PC-3 (cell line): ENCODE measurements at regions not wholly inside any gene's neighbourhood (a gene's known extent, or its start where the extent isn't known, plus 50 kb on each side); places are given as distances from the start of the nearest gene placed in this dataset.

Experiments
- ATAC-seq: fragments of 200-7000 bp; cut with Tn5 transposase; 2 replicates; pipeline ENCODE4 v1.9.1; 2020; ENCODE audit warnings: mild to moderate bottlenecking, moderate library complexity
- BruUV-seq: library from RNA; stranded (reverse); fragments of 400-500 nt; replicated peaks from 2 replicates; lab custom pipeline; 2021; lab: Mats Ljungman, UMichigan
- CTCF ChIA-PET: fragments of 300-600 bp; sonication (Branson Sonifier 250); formaldehyde crosslinking; loops from one replicate; lab custom pipeline; 2022; ENCODE audit warnings: antibody characterized with exemption; lab: Charles Lee
- POLR2A ChIA-PET: fragments of 300-600 bp; sonication (Branson Sonifier 250); formaldehyde crosslinking; loops from one replicate; lab custom pipeline; 2022; ENCODE audit warnings: antibody characterized with exemption; ENCODE audit not compliant: unreplicated experiment; lab: Charles Lee
- DNase-seq: peaks from one replicate; pipeline ENCODE4 v3.0.0-alpha.2; 2015
- H2AFZ ChIP-seq: fragments of 300-600 bp; sonication (generic); 2 replicates; pipeline ENCODE4 v1.6.0; 2016; ENCODE audit warnings: antibody characterized with exemption, low read length
- H3F3A ChIP-seq: fragments of 300-600 bp; sonication (generic); one replicate; pipeline ENCODE4 v1.6.0; 2017; ENCODE audit warnings: antibody characterized with exemption, low read length, control low read depth, mild to moderate bottlenecking; ENCODE audit not compliant: unreplicated experiment
- H3K27ac ChIP-seq: fragments of 300-600 bp; sonication (generic); 2 replicates; pipeline ENCODE4 v1.5.1; 2016; ENCODE audit warnings: mild to moderate bottlenecking, low read length
- H3K27me3 ChIP-seq: fragments of 300-600 bp; sonication (generic); 2 replicates; pipeline ENCODE4 v1.6.1; 2016; ENCODE audit warnings: low read length, mixed read lengths
- H3K36me3 ChIP-seq: fragments of 300-600 bp; sonication (generic); 2 replicates; pipeline ENCODE4 v1.6.1; 2016; ENCODE audit warnings: low read depth, mixed run types, low read length, mixed read lengths
- H3K4me1 ChIP-seq: fragments of 300-600 bp; sonication (generic); 2 replicates; pipeline ENCODE4 v1.5.1; 2016; ENCODE audit warnings: low read length; ENCODE audit not compliant: insufficient read depth
- H3K4me2 ChIP-seq: fragments of 300-600 bp; sonication (generic); 2 replicates; pipeline ENCODE4 v1.6.0; 2016; ENCODE audit warnings: low read length
- H3K4me3 ChIP-seq: fragments of 300-600 bp; sonication (generic); 2 replicates; pipeline ENCODE4 v1.5.1; 2016; ENCODE audit warnings: mild to moderate bottlenecking, low read length, mixed read lengths
- H3K79me2 ChIP-seq: fragments of 300-600 bp; sonication (generic); 2 replicates; pipeline ENCODE4 v1.6.1; 2017; ENCODE audit warnings: low read length, mixed read lengths
- H3K9ac ChIP-seq: fragments of 300-600 bp; sonication (generic); 2 replicates; pipeline ENCODE4 v1.6.0; 2016; ENCODE audit warnings: mild to moderate bottlenecking, low read length
- H3K9me2 ChIP-seq: fragments of 300-600 bp; sonication (generic); replicated peaks from 2 replicates; pipeline ENCODE4 v1.6.1; 2016; ENCODE audit warnings: mixed run types, low read length, mixed read lengths
- H3K9me3 ChIP-seq: fragments of 300-600 bp; sonication (generic); 2 replicates; pipeline ENCODE4 v1.6.1; 2016; ENCODE audit warnings: low read length, mixed read lengths
- H4K20me1 ChIP-seq: fragments of 300-600 bp; sonication (generic); 2 replicates; pipeline ENCODE4 v1.6.1; 2016; ENCODE audit warnings: low read length, mixed read lengths
- CTCF ChIP-seq: fragments of 300-600 bp; sonication (generic); conservative IDR thresholded peaks from 2 replicates; pipeline ENCODE4 v1.5.1; 2017; ENCODE audit warnings: antibody characterized with exemption, low read depth, mild to moderate bottlenecking, low read length
- EZH2 ChIP-seq: fragments of 300-600 bp; sonication (generic); IDR thresholded peaks from one replicate; pipeline ENCODE4 v1.6.1; 2017; ENCODE audit warnings: antibody characterized with exemption, mild to moderate bottlenecking, low read length; ENCODE audit not compliant: unreplicated experiment
- EZH2phosphoT487 ChIP-seq: fragments of 300-600 bp; sonication (generic); IDR thresholded peaks from 2 replicates; pipeline ENCODE4 v1.6.1; 2018; ENCODE audit warnings: mild to moderate bottlenecking, antibody characterized with exemption, low read length, borderline replicate concordance
- intact Hi-C: fragments of 100-400 bp; cut with micrococcal nuclease; formaldehyde crosslinking; loops from 2 replicates; pipeline ENCODE4 v1.9.0; 2023

- Histone ChIP-seq H3K36me3 (no peaks in the 10 kb centered on the region), H3K27ac (no peak overlapping the region), H3K9me2 (no peaks in the 10 kb centered on the region), H3K9ac (no peak overlapping the region), H3K27me3 (no peaks in the 10 kb centered on the region), H3K79me2 (no peaks in the 10 kb centered on the region), H3F3A (no peaks in the 10 kb centered on the region), H3K4me2 (no peak overlapping the region), H3K4me1 (peaks cover 6% of the 10 kb centered on the region; the same call in 1 of the 2 replicates), H2AFZ (no peak overlapping the region), H3K9me3 (no peaks in the 10 kb centered on the region), H4K20me1 (no peaks in the 10 kb centered on the region), H3K4me3 (no peak overlapping the region)
- TF ChIP-seq CTCF (no peak), EZH2 (no peak), EZH2phosphoT487 (no peak)
- ATAC-seq (no peak), DNase-seq (no peak)
- ChIA-PET CTCF (no interaction called here), POLR2A (no interaction called here)
- no TSS peak for BruUV-seq
- intact Hi-C loops = no loop called here
Measured at GRCh38 chr5:124053340-124053739, 541.4 kb downstream of the CSNK1G3 start.

GRCh38 chr5:124052201-124052600 lies 540.2 kb downstream of the CSNK1G3 start:
- Histone ChIP-seq H3K4me2 (no peak overlapping the region), H3K27ac (no peak overlapping the region), H3K27me3 (no peaks in the 10 kb centered on the region), H3F3A (no peaks in the 10 kb centered on the region), H3K9ac (no peak overlapping the region), H2AFZ (no peak overlapping the region), H3K9me3 (no peaks in the 10 kb centered on the region), H4K20me1 (no peaks in the 10 kb centered on the region), H3K4me3 (no peak overlapping the region), H3K9me2 (no peaks in the 10 kb centered on the region), H3K36me3 (no peaks in the 10 kb centered on the region), H3K4me1 (peaks cover 3% of the 10 kb centered on the region; the same call in 1 of the 2 replicates), H3K79me2 (no peaks in the 10 kb centered on the region)
- POLR2A ChIA-PET = no interaction called here
- DNase-seq (no peak), ATAC-seq (no peak)
- BruUV-seq = no TSS peak
- no peak for TF ChIP-seq EZH2phosphoT487
- TF ChIP-seq CTCF = no peak
- no peak for TF ChIP-seq EZH2
- CTCF ChIA-PET = no interaction called here
- intact Hi-C loops = no loop called here

GRCh38 chr5:124050120-124050770 lies 538.3 kb downstream of the CSNK1G3 start:
- Histone ChIP-seq H3K9me2 (no peaks in the 10 kb centered on the region), H3K4me2 (no peak overlapping the region), H4K20me1 (no peaks in the 10 kb centered on the region), H3K27me3 (no peaks in the 10 kb centered on the region), H3K4me3 (no peak overlapping the region), H3K4me1 (no peaks in the 10 kb centered on the region), H3K9me3 (no peaks in the 10 kb centered on the region), H3K79me2 (no peaks in the 10 kb centered on the region), H3K9ac (no peak overlapping the region), H3K36me3 (no peaks in the 10 kb centered on the region), H2AFZ (no peak overlapping the region), H3F3A (no peaks in the 10 kb centered on the region), H3K27ac (no peak overlapping the region)
- POLR2A ChIA-PET = no interaction called here
- CTCF ChIA-PET = no interaction called here
- DNase-seq = no peak
- TF ChIP-seq CTCF (no peak), EZH2phosphoT487 (no peak), EZH2 (no peak)
- no TSS peak for BruUV-seq
- no peak for ATAC-seq
- intact Hi-C loops = no loop called here
